Activated T-cell treated with anti-CD3 and anti-CD28 coated beads, Interleukin-2, amount 50 U/mL, for 24 hours (primary cell): ENCODE measurements at regions not wholly inside any gene's neighbourhood (a gene's known extent, or its start where the extent isn't known, plus 50 kb on each side); places are given as distances from the start of the nearest gene placed in this dataset.
"Not testable (repeated sequence)": the region's sequence is repeated elsewhere in the genome, so short reads cannot be mapped to it uniquely, and the experiment has no call there.

Experiments
- DNase-seq: peaks from one replicate; pipeline ENCODE4 v3.0.0-alpha.2; 2020
- H3K27ac Mint-ChIP-seq: 2 replicates; pipeline ENCODE4 v1.8.0; 2020; ENCODE audit warnings: mild to moderate bottlenecking, mixed read lengths
- H3K27me3 Mint-ChIP-seq: 2 replicates; pipeline ENCODE4 v1.8.0; 2020; ENCODE audit warnings: mixed read lengths
- H3K36me3 Mint-ChIP-seq: 2 replicates; pipeline ENCODE4 v1.8.0; 2020; ENCODE audit warnings: low read depth, mixed read lengths
- H3K4me1 Mint-ChIP-seq: 2 replicates; pipeline ENCODE4 v1.8.0; 2020; ENCODE audit warnings: low read depth, mixed read lengths
- H3K4me3 Mint-ChIP-seq: 2 replicates; pipeline ENCODE4 v1.8.0; 2020; ENCODE audit warnings: mild to moderate bottlenecking, moderate library complexity, mixed read lengths
- H3K9me3 Mint-ChIP-seq: 2 replicates; pipeline ENCODE4 v1.8.0; 2020; ENCODE audit warnings: mixed read lengths

DNA sequence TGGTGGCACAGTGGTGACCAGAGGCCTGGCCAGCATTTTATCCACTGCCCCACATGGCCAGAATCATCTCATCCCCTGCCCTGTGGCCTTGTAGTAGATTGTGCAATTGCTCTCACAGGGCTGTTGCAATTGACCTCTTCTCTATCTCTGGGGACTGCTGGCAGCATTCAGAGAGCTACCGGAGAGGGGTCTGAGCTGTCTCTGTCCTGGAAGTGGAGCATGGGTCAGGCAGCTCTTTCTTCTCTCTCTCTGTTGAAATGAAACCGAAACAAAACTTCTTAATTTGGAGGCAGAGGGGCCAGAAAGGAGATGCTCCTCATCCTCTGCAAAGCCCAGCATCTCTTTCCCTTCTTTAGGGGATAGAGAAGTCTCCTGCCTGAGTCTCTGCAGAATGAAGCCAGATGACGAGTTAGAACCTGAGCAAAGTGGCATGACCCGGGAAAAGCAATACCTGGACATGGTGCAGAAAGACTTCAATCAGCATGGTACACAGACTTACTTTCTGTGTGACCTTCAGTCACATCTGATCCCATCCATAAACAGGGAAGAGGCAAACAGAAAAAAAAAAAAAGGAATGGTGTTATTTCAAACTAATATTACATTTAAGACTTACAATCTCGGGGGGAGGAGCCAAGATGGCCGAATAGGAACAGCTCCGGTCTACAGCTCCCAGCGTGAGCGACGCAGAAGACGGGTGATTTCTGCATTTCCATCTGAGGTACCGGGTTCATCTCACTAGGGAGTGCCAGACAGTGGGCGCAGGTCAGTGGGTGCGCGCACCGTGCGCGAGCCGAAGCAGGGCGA is 144.5 kb upstream of the BCL6 start:
- Mint-ChIP-seq H3K27me3 (no peaks in the 10 kb centered on the region), H3K4me3 (no peak overlapping the region), H3K4me1 (peaks cover 7% of the 10 kb centered on the region), H3K9me3 (no peaks in the 10 kb centered on the region), H3K27ac (no peak overlapping the region), H3K36me3 (no peaks in the 10 kb centered on the region)
- no peak for DNase-seq

DNA sequence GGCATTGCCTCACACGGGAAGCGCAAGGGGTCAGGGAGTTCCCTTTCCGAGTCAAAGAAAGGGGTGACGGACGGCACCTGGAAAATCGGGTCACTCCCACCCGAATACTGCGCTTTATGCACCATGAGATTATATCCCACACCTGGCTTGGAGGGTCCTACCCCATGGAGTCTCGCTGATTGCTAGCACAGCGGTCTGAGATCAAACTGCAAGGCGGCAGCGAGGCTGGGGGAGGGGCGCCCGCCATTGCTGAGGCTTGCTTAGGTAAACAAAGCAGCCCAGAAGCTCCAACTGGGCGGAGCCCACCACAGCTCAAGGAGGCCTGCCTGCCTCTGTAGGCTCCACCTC is 145.1 kb upstream of the BCL6 start:
- H3K27ac Mint-ChIP-seq, DNase-seq: not testable (repeated sequence)

DNA sequence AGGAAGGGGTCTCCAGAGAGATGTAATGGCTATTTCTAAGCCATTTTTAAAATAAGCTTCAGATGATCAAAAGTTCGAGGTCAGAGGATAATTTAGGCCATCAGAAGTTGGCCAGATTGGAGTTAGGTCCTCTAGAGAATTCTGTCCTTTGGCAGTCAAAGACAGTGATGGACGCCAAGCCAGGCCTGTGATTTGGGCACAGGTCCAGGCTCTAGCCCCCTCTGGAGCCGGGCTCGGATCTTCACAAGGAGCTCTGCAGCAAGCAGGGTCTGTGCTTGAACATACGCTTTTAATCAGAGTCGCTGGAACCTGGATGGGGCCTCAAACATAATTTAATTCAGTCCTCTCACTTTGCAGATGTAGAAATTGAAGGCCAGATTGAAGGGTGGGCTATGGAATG is 151.4 kb upstream of the BCL6 start:
- Mint-ChIP-seq H3K27ac (no peak overlapping the region), H3K36me3 (no peaks in the 10 kb centered on the region), H3K27me3 (no peaks in the 10 kb centered on the region), H3K4me3 (no peak overlapping the region), H3K9me3 (no peaks in the 10 kb centered on the region), H3K4me1 (peaks cover 9% of the 10 kb centered on the region)
- DNase-seq, result no peak

More for the DNA sequence above, 145.1 kb upstream of the BCL6 start:
- H3K4me1 Mint-ChIP-seq, H3K4me3 Mint-ChIP-seq, H3K9me3 Mint-ChIP-seq, H3K27me3 Mint-ChIP-seq, H3K36me3 Mint-ChIP-seq: not testable (repeated sequence)

DNA sequence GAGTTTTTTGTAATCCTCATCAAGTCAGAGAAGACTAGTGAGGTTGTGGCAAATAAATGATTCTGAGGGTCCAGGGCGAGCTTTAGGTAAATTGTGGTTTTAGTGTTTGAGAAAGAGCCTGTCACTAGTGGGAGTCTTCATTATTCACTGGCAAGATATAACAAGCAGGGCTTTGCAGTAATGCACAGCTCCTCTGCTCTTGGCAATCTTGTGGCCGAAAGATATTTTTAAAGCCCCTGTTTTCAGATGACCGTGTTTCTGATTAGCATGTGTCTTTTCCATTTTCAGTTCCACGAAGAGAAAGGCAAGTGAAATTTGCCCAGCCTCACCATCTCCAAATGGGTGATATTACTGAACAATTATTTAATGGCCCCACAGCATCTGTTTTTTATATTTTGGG is 154.0 kb upstream of the BCL6 start:
- Mint-ChIP-seq H3K9me3 (no peaks in the 10 kb centered on the region), H3K4me1 (peaks cover 16% of the 10 kb centered on the region), H3K27ac (no peak overlapping the region), H3K36me3 (no peaks in the 10 kb centered on the region), H3K27me3 (no peaks in the 10 kb centered on the region), H3K4me3 (no peak overlapping the region)
- no peak for DNase-seq

DNA sequence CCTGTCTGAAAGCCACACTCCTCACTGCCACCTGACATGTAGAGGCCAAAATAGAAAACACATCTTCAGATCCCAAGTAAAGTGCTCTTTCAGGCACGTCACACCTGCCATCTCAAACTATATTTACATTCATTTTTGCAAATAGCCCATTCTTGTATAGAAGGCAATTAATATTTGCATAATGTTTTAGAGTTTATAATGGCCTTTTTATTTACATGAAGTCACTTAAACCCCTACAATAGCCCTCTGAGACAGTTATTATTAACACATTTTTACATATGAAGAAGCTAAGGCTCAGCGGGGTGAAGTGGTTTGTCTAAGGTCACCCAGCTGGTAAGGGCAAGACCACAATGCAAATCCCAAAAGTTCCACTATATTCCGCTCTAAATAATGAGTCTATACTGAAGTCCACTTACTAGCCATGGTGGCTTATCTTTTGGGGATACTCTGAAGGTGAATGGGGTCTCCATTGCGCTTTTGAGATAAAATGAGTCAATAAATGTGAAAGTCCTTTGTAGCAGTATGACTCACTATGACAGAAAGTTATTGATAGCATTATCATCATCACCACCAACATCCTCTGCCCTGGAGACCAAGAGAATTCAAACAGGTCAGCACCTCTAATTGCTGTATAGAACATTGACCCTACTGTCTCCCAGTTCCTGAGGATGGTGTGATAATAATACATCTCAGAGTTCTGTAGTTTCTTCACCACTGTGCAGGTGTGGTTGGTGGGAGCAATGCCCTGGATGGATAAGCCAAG is 155.9 kb upstream of the BCL6 start:
- DNase-seq, result no peak
- peaks cover 16% of the 10 kb centered on the region for H3K4me1 Mint-ChIP-seq
- H3K4me3 Mint-ChIP-seq, result no peak overlapping the region
- H3K27ac Mint-ChIP-seq, result no peak overlapping the region
- H3K9me3 Mint-ChIP-seq, result no peaks in the 10 kb centered on the region
- no peaks in the 10 kb centered on the region for H3K27me3 Mint-ChIP-seq
- H3K36me3 Mint-ChIP-seq, result no peaks in the 10 kb centered on the region

DNA sequence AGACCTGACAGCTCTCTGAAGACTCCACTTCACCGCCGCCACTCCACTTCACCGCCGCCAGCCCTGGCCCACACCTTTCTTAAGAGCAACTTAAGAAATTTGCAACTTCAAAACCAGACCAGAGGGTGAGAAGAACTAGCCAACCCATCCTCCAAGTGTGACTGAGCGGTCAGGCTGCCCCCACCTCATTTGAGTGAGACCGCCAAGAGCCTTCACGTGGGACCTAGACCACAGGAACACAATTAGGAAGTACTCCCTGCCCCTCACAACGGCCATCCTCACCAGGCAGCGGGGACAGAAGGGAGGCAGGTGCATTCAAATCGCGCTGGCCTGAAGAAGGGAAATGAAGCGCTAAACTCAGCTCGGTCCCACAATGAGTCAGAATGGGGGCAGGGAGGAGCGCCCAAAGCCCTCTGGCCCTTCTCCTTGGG is 156.8 kb upstream of the BCL6 start:
- DNase-seq, result no peak
- no peaks in the 10 kb centered on the region for H3K9me3 Mint-ChIP-seq
- no peak overlapping the region for H3K27ac Mint-ChIP-seq
- no peaks in the 10 kb centered on the region for H3K27me3 Mint-ChIP-seq
- no peaks in the 10 kb centered on the region for H3K36me3 Mint-ChIP-seq
- peaks cover 16% of the 10 kb centered on the region for H3K4me1 Mint-ChIP-seq
- H3K4me3 Mint-ChIP-seq, result no peak overlapping the region

DNA sequence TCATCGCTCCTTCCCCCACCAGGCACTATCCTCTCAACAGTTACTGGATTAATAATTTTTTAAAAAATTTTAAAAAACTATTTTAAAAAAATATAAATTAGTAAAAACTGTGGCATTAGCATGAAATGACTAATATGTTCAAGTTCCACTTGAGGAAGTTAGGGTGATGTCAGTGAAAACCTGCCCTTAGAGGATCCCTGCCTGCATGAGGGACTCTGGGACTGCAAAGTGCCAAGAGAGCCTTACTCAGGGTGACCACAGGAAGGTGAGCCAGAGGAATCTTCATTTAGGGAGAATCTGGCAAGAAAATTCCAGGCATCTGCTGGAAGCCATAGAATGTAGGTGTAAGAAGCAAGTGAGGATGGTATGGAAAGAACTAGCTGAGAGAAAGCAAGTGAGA is 157.7 kb upstream of the BCL6 start:
- H3K27ac Mint-ChIP-seq, result no peak overlapping the region
- no peaks in the 10 kb centered on the region for H3K27me3 Mint-ChIP-seq
- H3K36me3 Mint-ChIP-seq, result no peaks in the 10 kb centered on the region
- peaks cover 16% of the 10 kb centered on the region for H3K4me1 Mint-ChIP-seq
- no peaks in the 10 kb centered on the region for H3K9me3 Mint-ChIP-seq
- DNase-seq, result no peak
- no peak overlapping the region for H3K4me3 Mint-ChIP-seq

DNA sequence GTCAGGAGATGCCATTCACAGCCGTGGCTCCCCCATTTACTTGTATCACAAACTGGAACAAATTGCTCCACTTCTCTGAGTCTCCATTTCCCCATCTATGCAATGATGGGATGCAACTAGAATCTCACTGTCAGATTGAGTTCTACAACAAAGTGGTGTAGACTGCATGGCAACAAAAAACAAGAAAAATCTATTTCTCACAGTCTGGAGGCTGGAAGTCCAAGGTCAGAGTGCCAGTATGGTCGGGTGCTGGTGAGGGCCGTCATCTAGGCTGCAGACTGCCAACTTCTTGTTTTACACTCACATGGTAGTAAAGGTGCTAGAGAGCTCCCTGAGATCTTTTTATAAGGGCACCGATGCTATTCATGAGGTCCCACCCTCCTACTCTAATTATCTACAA is 158.4 kb upstream of the BCL6 start:
- H3K27me3 Mint-ChIP-seq, result no peaks in the 10 kb centered on the region
- no peak overlapping the region for H3K4me3 Mint-ChIP-seq
- no peak overlapping the region for H3K27ac Mint-ChIP-seq
- H3K4me1 Mint-ChIP-seq, result peaks cover 11% of the 10 kb centered on the region
- H3K36me3 Mint-ChIP-seq, result no peaks in the 10 kb centered on the region
- no peak for DNase-seq
- no peaks in the 10 kb centered on the region for H3K9me3 Mint-ChIP-seq

DNA sequence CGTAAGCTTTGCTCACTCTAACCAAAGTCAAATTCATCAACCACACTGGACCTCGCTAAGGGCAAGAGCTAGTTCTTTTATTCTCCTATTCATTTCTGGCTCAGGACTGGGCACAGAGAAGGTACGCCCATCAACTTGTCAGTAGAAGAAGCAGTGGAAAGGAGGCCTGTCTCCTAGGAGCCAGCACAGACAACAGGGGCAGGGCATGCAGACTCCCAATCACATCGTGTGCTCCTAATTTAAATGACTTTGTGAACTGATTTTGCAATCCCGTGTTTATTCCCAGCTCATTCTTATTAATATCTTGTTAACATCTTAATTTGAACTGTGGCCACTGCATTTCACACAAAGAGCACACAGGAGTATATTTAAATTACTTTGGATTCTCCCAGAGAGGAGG is 161.1 kb upstream of the BCL6 start:
- no peak for DNase-seq
- Mint-ChIP-seq H3K27me3 (no peaks in the 10 kb centered on the region), H3K27ac (no peak overlapping the region), H3K4me3 (no peak overlapping the region), H3K4me1 (peaks cover 22% of the 10 kb centered on the region), H3K36me3 (no peaks in the 10 kb centered on the region), H3K9me3 (no peaks in the 10 kb centered on the region)

DNA sequence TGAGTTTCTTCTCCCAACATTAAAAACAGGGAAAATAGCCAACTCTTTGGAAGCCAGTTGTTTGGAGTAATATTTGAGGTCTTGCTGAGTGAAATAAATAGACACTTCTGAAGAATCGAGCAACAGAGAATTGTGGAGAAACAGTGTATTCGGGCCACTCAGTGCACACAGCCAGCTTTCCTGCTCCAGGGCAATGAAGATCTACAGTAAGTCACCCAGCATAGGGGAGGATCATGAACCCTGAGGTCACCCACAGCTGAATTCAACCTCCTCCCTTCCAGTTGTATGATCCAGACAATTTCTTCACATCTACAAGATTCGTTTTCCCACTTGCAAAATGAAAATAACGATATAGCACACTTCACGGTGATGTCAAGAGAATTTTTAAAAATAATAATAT is 161.7 kb upstream of the BCL6 start:
- H3K4me1 Mint-ChIP-seq, result peaks cover 17% of the 10 kb centered on the region
- no peak for DNase-seq
- no peaks in the 10 kb centered on the region for H3K27me3 Mint-ChIP-seq
- H3K27ac Mint-ChIP-seq, result no peak overlapping the region
- no peak overlapping the region for H3K4me3 Mint-ChIP-seq
- no peaks in the 10 kb centered on the region for H3K36me3 Mint-ChIP-seq
- no peaks in the 10 kb centered on the region for H3K9me3 Mint-ChIP-seq

DNA sequence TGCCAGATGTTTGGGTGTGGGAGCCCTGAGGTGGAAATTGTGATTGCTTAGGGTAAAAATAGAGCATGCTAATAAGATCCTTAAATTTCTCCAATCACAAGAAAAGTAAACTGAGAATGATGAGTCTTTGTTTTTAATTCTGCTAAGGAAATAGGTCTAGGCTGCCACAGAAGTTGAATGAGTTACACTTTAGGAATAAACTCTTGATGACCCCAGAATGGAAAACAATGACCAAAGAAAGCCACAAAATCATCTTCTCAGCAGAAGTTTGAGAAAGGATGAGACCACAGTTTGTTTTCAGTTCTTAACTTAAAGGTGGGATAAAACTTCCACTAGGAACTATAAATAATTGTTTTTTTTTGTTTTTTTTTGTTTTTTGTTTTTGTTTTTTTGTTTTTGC is 164.6 kb upstream of the BCL6 start:
- H3K27me3 Mint-ChIP-seq, result no peaks in the 10 kb centered on the region
- H3K9me3 Mint-ChIP-seq, result no peaks in the 10 kb centered on the region
- no peak for DNase-seq
- H3K4me3 Mint-ChIP-seq, result no peak overlapping the region
- H3K4me1 Mint-ChIP-seq, result peaks cover 22% of the 10 kb centered on the region
- no peaks in the 10 kb centered on the region for H3K36me3 Mint-ChIP-seq
- no peak overlapping the region for H3K27ac Mint-ChIP-seq

DNA sequence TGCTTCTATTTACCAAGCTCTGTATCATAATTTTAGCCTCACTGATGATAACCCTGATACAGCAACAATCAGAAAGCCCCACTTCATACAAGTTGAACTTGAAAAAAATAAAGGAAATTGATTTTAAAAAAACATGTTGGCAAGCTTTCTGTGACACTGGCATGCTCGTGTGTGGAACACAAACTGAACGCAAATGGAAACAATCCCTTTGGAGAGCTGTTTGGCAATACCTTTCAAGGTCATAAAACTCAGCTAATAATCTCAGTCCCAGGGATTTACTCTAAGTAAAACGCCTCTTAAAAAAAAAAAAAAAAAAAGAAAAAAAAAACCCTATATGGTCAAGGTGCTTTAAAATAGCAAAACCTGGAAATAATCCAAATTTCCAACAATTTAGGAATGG is 166.7 kb upstream of the BCL6 start:
- Mint-ChIP-seq H3K4me3 (no peak overlapping the region), H3K36me3 (no peaks in the 10 kb centered on the region), H3K4me1 (peaks cover 36% of the 10 kb centered on the region), H3K27ac (no peak overlapping the region), H3K27me3 (no peaks in the 10 kb centered on the region), H3K9me3 (no peaks in the 10 kb centered on the region)
- DNase-seq, result no peak

DNA sequence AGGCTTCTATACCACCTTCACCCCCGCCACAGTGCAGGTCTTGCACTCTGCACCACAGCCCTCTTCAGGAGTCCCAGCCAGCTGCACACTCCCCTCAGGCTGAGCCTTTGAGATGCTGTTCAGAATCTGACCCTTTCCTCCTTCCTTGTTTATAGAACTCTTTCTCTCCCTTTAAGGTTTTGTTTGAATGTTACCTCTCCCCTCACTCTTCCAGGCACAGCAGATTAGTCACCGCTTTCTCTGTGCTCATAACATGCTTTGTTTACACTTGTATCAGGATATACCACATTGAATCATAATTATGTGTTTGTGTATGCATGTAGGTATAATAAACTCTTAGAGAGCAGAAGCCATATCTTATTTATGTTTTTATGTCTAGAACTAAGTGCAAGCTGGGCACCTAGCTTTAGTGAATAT is 168.4 kb upstream of the BCL6 start:
- H3K27me3 Mint-ChIP-seq, result no peaks in the 10 kb centered on the region
- H3K9me3 Mint-ChIP-seq, result no peaks in the 10 kb centered on the region
- H3K27ac Mint-ChIP-seq, result no peak overlapping the region
- no peak overlapping the region for H3K4me3 Mint-ChIP-seq
- no peaks in the 10 kb centered on the region for H3K36me3 Mint-ChIP-seq
- H3K4me1 Mint-ChIP-seq, result peaks cover 50% of the 10 kb centered on the region
- no peak for DNase-seq

DNA sequence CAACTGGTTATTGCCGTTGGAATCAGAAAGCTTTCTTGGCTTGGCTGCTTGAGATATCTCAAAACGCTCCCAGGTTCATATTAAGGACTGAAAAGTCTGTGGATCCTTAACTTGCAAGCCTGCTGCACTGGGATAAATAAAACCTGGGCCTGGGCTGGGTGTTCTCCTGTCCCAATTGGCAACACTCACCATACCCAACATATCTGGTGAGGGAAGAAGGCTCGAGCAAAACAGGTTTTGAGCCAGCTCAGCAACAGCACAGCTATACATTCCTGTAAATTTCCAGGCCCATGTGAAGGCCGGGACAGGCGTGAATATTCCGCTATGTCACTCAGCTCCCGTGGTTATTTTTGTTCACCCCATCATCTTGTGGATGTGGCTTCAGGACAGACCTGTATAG is 169.0 kb upstream of the BCL6 start:
- DNase-seq, result no peak
- Mint-ChIP-seq H3K27me3 (no peaks in the 10 kb centered on the region), H3K4me3 (no peak overlapping the region), H3K27ac (no peak overlapping the region), H3K36me3 (no peaks in the 10 kb centered on the region), H3K4me1 (peaks cover 56% of the 10 kb centered on the region), H3K9me3 (no peaks in the 10 kb centered on the region)

DNA sequence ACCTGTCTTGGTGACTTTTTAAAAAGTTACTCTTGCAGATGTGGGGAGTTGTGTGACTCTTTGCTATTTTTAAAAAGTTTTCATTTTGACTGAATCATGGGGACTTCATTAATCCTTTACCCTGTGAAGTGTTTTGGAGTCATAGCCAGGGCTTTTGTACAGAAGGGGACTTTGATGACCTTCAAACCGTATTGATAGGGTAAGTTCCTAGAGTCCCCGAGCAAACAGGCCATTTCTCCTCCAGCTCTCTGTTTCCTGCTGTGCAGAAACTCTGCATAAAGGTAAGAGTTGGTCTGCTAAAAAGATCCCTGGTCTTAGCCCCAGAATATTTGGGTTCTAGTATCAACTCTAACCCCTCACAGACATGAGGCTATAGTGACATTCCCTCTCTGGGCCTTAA is 170.8 kb upstream of the BCL6 start:
- no peak for DNase-seq

More for the DNA sequence above, 170.8 kb upstream of the BCL6 start:
- Mint-ChIP-seq H3K4me1 (peaks cover 63% of the 10 kb centered on the region), H3K27me3 (no peaks in the 10 kb centered on the region), H3K9me3 (no peaks in the 10 kb centered on the region), H3K36me3 (no peaks in the 10 kb centered on the region), H3K27ac (no peak overlapping the region), H3K4me3 (no peak overlapping the region)
